Prostate gland (tissue), 2 donors: ENCODE measurements at regions not wholly inside any gene's neighbourhood (a gene's known extent, or its start where the extent isn't known, plus 50 kb on each side); places are given as distances from the start of the nearest gene placed in this dataset.

Experiments
- POLR2A ChIP-seq: fragments of 450-650 bp; IDR thresholded peaks from one replicate; pipeline ENCODE4 v1.6.1; 2016; ENCODE audit warnings: antibody characterized with exemption, mild to moderate bottlenecking
- TF ChIP-seq, protein P1 (sequence below), 4 experiments: fragments of 200-600 bp in 2 of 4; fragments of 450-650 bp in 2 of 4; sonication (generic) in 2 of 4; IDR thresholded peaks; 1 replicate in 3 of 4; 2 replicates in 1 of 4; pipeline ENCODE4 v1.5.1; 2016 to 2019; ENCODE audit warnings: antibody characterized with exemption in 4 of 4, mild to moderate bottlenecking in 2 of 4, moderate library complexity in 2 of 4

DNA sequence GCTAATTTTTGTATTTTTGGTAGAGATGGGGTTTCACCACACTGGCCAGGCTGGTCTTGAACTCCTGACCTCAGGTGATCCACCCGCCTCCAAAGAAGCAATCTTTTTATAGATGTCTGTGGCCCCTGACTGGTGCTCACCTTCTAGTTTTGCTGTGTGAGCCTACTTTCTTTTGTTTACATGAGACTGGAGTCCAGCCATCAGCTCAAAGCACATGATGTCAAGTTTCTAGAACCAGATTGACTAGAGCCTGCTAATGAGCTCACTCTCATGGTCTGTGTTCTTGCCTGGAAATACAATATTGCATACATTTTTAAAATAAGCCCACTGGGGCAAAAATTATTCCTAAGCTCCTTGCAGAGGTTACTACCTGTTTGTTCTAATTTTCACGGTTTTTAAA, 102.9 kb upstream of the PIK3R1 start:
- TF ChIP-seq, protein P1, sequence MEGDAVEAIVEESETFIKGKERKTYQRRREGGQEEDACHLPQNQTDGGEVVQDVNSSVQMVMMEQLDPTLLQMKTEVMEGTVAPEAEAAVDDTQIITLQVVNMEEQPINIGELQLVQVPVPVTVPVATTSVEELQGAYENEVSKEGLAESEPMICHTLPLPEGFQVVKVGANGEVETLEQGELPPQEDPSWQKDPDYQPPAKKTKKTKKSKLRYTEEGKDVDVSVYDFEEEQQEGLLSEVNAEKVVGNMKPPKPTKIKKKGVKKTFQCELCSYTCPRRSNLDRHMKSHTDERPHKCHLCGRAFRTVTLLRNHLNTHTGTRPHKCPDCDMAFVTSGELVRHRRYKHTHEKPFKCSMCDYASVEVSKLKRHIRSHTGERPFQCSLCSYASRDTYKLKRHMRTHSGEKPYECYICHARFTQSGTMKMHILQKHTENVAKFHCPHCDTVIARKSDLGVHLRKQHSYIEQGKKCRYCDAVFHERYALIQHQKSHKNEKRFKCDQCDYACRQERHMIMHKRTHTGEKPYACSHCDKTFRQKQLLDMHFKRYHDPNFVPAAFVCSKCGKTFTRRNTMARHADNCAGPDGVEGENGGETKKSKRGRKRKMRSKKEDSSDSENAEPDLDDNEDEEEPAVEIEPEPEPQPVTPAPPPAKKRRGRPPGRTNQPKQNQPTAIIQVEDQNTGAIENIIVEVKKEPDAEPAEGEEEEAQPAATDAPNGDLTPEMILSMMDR (IDR thresholded peaks at IDR 0.05): no peak
- no peak for TF ChIP-seq POLR2A
